ENCODE measurements at regions not wholly inside any gene's neighbourhood (a gene's known extent, or its start where the extent isn't known, plus 50 kb on each side); places are given as distances from the start of the nearest gene placed in this dataset.

DNA sequence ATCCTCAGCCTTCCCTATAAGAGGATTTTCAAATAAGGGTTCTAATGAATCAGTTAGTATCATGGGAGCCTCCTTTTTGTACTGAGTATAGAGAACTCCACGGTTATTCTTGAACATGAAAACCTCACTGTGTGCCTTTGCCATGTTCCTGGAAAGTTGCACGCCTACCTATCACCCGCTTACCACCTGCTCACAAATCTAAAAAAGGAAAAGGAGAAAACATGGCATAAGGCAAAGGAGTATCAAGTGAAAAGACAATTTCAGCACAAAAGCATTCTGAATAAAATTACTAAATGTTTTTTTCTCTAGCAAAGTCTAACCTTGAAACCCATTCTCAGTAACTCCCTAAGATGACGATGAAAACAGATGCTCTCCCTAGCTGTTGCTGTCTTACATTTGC is 511.8 kb upstream of the API5 start:
- H3K36me3 ChIP-seq (replicated peaks in 1 of 2; ENCODE audit: control insufficient read depth in 1 of 2, insufficient read depth in 2 of 2, low read length in 2 of 2) = no peaks in the 10 kb centered on the region
- 100% methylated on average over 1 of the region's 4 CpGs for WGBS (ENCODE audit: insufficient coverage)
- peaks cover 0 to 3% (median 0%) of the 10 kb centered on the region in 7 donors for H3K9me3 Mint-ChIP-seq
- H3K4me1 ChIP-seq (ENCODE audit: control insufficient read depth in 1 of 2, insufficient read depth in 2 of 2, low read length in 2 of 2) = no peaks in the 10 kb centered on the region
- TF ChIP-seq, protein P1, sequence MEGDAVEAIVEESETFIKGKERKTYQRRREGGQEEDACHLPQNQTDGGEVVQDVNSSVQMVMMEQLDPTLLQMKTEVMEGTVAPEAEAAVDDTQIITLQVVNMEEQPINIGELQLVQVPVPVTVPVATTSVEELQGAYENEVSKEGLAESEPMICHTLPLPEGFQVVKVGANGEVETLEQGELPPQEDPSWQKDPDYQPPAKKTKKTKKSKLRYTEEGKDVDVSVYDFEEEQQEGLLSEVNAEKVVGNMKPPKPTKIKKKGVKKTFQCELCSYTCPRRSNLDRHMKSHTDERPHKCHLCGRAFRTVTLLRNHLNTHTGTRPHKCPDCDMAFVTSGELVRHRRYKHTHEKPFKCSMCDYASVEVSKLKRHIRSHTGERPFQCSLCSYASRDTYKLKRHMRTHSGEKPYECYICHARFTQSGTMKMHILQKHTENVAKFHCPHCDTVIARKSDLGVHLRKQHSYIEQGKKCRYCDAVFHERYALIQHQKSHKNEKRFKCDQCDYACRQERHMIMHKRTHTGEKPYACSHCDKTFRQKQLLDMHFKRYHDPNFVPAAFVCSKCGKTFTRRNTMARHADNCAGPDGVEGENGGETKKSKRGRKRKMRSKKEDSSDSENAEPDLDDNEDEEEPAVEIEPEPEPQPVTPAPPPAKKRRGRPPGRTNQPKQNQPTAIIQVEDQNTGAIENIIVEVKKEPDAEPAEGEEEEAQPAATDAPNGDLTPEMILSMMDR (IDR thresholded peaks at IDR 0.05) = no peak
- no peaks in the 10 kb centered on the region for H3K9me3 ChIP-seq (replicated peaks in 1 of 2; ENCODE audit: control insufficient read depth in 1 of 2, insufficient read depth in 1 of 2, low read length in 2 of 2)
- H3K4me3 ChIP-seq (replicated peaks in 1 of 3; ENCODE audit: low read depth in 2 of 3, low read length in 3 of 3) = no peak overlapping the region
- no peaks in the 10 kb centered on the region for H3K27me3 Mint-ChIP-seq (ENCODE audit: low read depth in 3 of 3)
- no peak overlapping the region for H3K27ac Mint-ChIP-seq
- no peak overlapping the region for H3K9ac ChIP-seq (ENCODE audit: insufficient read depth, low read length, poor library complexity, severe bottlenecking)
- H3K79me2 ChIP-seq (ENCODE audit: insufficient read depth, low read length) = no peaks in the 10 kb centered on the region
- no peaks in the 10 kb centered on the region for H3K27me3 ChIP-seq (ENCODE audit: control insufficient read depth in 2 of 2, insufficient read depth in 2 of 2, low read length in 2 of 2)
- no peak overlapping the region for H3K4me3 Mint-ChIP-seq
- no peak for DNase-seq
- H4K20me1 ChIP-seq (ENCODE audit: insufficient read depth, low read length) = no peaks in the 10 kb centered on the region
- no peak overlapping the region for H3K27ac ChIP-seq (ENCODE audit: low read depth in 1 of 2, low read length in 2 of 2)
- H3K4me1 Mint-ChIP-seq = no peaks in the 10 kb centered on the region
- no peak overlapping the region for H3K4me2 ChIP-seq (replicated peaks; ENCODE audit: extremely low read depth, low read length, poor library complexity, severe bottlenecking)
- no peak overlapping the region for H2AFZ ChIP-seq (ENCODE audit: insufficient read depth, low read depth, low read length, poor library complexity, severe bottlenecking)
- intact Hi-C loops (cut with micrococcal nuclease) = no loop called here
- no peaks in the 10 kb centered on the region for H3K36me3 Mint-ChIP-seq

DNA sequence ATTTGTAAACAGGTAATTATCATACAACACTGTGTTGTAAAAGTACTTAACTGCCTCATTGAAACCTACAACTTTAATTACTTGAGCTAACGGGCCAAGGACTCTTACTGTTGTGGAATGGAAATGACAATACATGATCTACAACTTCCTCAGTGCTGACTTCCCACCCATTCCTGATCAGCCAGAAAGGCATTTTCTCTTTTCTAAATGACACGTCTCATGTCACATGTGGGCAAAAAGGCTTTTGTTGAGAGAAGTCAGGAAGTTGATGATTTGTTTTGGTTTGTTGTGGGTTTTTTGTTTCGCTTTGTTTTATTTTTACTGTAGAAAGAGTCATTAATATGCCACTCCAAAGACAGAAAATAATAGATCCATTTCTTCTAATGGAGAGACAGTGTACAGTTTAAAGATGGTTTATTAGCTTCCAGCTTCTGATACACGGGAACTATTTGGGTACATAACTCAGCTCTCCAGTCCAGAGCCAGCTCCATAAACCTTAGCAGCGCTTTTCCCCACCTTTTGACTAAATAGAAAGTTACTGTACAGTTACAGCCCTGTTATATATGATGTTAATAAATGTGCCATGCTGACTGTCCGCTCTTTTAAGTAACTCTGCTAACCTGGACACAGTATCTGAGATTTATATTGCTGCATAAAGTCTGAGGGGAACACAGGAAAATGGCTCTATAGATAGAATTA is 509.4 kb upstream of the API5 start:
- no peak overlapping the region for H3K4me3 Mint-ChIP-seq
- H4K20me1 ChIP-seq (ENCODE audit: insufficient read depth, low read length) = no peaks in the 10 kb centered on the region
- no peak overlapping the region for H2AFZ ChIP-seq (ENCODE audit: insufficient read depth, low read depth, low read length, poor library complexity, severe bottlenecking)
- H3K9ac ChIP-seq (ENCODE audit: insufficient read depth, low read length, poor library complexity, severe bottlenecking) = no peak overlapping the region
- no peaks in the 10 kb centered on the region for H3K9me3 ChIP-seq (replicated peaks in 1 of 2; ENCODE audit: control insufficient read depth in 1 of 2, insufficient read depth in 1 of 2, low read length in 2 of 2)
- no peak overlapping the region for H3K4me3 ChIP-seq (replicated peaks in 1 of 3; ENCODE audit: low read depth in 2 of 3, low read length in 3 of 3)
- H3K4me1 Mint-ChIP-seq = no peaks in the 10 kb centered on the region
- H3K79me2 ChIP-seq (ENCODE audit: insufficient read depth, low read length) = no peaks in the 10 kb centered on the region
- no peaks in the 10 kb centered on the region for H3K36me3 ChIP-seq (replicated peaks in 1 of 2; ENCODE audit: control insufficient read depth in 1 of 2, insufficient read depth in 2 of 2, low read length in 2 of 2)
- intact Hi-C loops (cut with micrococcal nuclease) = no loop called here
- H3K4me2 ChIP-seq (replicated peaks; ENCODE audit: extremely low read depth, low read length, poor library complexity, severe bottlenecking) = no peak overlapping the region
- WGBS (ENCODE audit: insufficient coverage) = no CpG with 5 or more reads among the region's 6 CpGs
- H3K9me3 Mint-ChIP-seq = peaks cover 0 to 2% (median under 1%) of the 10 kb centered on the region in 7 donors
- H3K4me1 ChIP-seq (ENCODE audit: control insufficient read depth in 1 of 2, insufficient read depth in 2 of 2, low read length in 2 of 2) = no peaks in the 10 kb centered on the region
- no peak overlapping the region for H3K27ac ChIP-seq (ENCODE audit: low read depth in 1 of 2, low read length in 2 of 2)
- H3K27ac Mint-ChIP-seq = no peak overlapping the region
- no peak for DNase-seq
- H3K27me3 ChIP-seq (ENCODE audit: control insufficient read depth in 2 of 2, insufficient read depth in 2 of 2, low read length in 2 of 2) = no peaks in the 10 kb centered on the region
- no peaks in the 10 kb centered on the region for H3K36me3 Mint-ChIP-seq
- TF ChIP-seq, protein P1 (IDR thresholded peaks at IDR 0.05) = no peak
- peaks cover 0 to 1% (median 0%) of the 10 kb centered on the region in 3 donors for H3K27me3 Mint-ChIP-seq (ENCODE audit: low read depth in 3 of 3)
